NCI-H526 (cell line): ENCODE measurements at regions not wholly inside any gene's neighbourhood (a gene's known extent, or its start where the extent isn't known, plus 50 kb on each side); places are given as distances from the start of the nearest gene placed in this dataset.
"Not testable (repeated sequence)": the region's sequence is repeated elsewhere in the genome, so short reads cannot be mapped to it uniquely, and the experiment has no call there.

Experiments
- DNase-seq, 2 experiments: peaks; one replicate each; lab custom pipeline; 2025; lab: John Stamatoyannopoulos, UW

DNA sequence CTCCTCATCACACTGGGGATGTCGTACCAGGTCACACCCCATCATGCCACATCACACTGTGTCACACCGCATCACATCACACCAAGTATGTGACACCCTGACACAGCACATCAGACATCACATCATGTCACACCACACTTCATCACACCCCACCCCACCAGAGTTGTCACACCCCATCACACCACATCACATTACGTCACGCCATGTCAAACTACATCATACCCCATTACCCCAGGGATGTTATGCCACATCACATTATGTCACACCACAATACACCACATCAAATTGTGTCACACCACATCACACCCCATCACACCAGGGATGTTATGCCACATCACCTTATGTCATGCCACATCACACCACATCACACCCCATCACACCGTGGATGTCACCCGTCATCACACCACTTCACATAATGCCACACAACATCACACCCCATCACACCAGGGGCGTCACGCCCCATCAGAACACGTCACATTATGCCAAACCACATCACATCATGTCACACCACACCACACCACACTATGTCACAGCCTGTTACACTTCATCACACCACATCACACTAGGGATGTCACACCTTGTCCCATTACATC is 133.6 kb downstream of the TMEM121 start:
- no peak for DNase-seq

DNA sequence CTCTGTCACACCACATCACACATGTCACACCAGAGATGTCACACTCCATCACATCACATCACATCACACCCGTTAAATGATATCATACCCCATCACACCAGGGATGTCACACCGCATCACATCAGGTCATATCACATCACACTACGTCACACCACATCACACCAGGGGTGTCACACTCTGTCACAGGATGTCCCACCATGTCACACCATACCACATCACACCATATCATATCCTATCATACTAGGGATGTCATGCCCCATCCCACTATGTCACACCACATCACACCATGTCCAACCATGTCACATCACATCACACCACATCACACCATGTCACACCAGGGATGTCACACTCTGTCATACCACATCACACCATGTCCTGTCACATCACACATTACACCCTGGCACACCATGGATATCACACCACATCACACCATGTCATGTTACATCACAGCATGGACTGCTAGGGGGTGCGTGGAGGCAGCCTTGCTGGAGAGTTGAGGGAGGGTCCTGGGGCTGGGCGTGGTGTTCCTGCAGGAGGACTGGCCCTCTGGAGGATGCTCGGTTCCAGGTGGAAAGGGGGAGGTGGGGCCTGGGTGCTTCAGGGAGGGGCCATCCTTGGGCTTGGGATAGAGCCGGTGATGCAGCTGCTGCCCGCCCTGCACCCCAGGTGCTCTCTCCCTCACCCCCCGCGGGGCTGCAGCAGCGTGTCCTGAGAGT is 134.6 kb downstream of the TMEM121 start:
- no peak for DNase-seq

DNA sequence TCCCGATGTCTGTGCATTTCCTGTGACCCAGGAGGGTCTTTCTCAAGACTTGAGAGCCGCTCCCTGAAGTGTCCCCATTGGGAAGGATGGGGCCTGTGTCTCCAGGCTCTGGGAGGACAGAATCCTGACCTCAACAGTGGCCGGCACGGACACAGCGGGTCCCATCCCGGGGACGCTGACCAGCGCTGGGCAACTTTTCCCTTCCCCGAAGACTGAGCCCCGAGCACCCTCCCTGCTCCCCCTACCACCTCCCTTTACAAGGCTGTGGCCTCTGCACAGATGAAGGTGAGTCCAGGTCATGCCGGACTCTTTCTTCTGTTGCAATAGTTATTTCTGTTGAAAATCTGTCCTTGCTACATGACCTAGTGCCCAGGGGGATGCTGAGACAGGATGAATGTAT is 135.7 kb downstream of the TMEM121 start:
- not testable (repeated sequence) for DNase-seq

GRCh38 chr14:105662592-105662991 is 136.2 kb downstream of the TMEM121 start:
- DNase-seq = not testable (repeated sequence)

DNA sequence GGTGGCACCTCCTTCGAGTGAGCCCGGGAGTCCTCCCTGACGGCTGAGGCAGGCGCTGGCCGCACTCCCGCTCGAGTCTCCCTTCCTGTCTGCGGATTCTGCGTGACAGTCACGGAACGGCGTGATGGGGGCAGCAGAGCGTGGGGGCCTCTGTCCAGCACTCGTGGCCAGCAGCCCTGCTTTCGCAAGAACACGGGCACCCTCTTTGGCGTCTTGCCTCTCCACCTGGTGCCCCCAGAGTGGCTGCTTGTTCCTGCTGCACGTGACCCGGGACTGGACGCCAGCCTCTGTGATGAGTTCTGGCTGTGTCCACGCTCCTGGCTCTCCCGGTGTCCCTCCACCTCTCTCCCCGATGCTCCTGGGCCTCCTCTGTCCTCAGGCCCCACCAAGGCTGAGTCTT is 136.9 kb downstream of the TMEM121 start:
- not testable (repeated sequence) for DNase-seq

GRCh38 chr14:105663818-105664596 is 137.6 kb downstream of the TMEM121 start:
- not testable (repeated sequence) for DNase-seq

- no peak for DNase-seq
These were observed 138.3 kb downstream of the TMEM121 start for GRCh38 chr14:105664691-105665090.

- DNase-seq = no peak
These were observed 139.0 kb downstream of the TMEM121 start for GRCh38 chr14:105665247-105665950.

GRCh38 chr14:105665951-105666277 is 139.5 kb downstream of the TMEM121 start:
- no peak for DNase-seq

GRCh38 chr14:105666420-105666819 is 140.0 kb downstream of the TMEM121 start:
- no peak for DNase-seq

DNA sequence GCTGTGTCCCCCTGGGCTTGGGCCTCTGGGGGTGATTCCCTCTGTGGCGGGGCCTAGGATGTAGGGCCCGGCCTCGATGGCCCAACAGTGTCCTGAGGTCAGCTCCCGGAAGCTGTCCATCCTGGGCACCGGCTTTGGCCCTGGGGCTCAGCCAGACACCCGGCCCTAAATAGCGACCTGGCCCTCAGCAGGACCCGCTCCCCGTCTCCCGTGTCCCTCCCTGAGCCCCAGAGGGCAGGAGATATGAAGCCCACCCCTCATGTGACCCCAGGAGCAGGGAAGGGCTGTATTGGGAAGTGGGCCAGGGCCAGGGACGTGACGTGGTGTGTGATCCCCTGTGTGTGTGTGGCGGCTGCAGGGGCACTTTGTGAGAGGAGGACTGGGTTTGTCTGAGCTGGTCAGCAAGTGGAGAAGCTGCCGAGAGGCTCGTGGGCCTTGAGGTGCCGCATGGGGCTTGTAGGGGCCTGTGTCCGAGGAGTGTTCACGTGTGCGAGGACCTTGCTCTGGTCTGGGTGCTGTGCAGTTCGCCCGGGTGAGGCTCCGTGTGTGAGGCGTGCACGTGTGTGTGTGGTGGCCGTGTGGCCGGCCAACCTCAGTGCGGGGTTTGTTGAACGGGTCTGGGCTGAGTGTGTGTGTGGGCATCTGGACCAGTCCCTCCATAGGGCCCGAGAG is 140.7 kb downstream of the TMEM121 start:
- not testable (repeated sequence) for DNase-seq

- not testable (repeated sequence) for DNase-seq
These were observed 141.3 kb downstream of the TMEM121 start for GRCh38 chr14:105667663-105668020.

DNA sequence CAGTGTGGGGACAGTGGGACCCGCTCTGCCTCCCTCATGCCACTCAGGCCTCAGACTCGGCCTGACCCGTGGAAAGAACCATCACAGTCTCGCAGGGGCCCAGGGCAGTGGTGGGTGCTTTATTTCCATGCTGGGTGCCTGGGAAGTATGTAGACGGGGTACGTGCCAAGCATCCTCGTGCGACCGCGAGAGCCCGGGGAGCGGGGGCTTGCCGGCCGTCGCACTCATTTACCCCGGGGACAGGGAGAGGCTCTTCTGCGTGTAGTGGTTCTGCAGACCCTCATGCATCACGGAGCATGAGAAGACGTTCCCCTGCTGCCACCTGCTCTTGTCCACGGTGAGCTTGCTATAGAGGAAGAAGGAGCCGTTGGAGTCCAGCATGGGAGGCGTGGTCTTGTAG is 141.6 kb downstream of the TMEM121 start:
- not testable (repeated sequence) for DNase-seq

DNA sequence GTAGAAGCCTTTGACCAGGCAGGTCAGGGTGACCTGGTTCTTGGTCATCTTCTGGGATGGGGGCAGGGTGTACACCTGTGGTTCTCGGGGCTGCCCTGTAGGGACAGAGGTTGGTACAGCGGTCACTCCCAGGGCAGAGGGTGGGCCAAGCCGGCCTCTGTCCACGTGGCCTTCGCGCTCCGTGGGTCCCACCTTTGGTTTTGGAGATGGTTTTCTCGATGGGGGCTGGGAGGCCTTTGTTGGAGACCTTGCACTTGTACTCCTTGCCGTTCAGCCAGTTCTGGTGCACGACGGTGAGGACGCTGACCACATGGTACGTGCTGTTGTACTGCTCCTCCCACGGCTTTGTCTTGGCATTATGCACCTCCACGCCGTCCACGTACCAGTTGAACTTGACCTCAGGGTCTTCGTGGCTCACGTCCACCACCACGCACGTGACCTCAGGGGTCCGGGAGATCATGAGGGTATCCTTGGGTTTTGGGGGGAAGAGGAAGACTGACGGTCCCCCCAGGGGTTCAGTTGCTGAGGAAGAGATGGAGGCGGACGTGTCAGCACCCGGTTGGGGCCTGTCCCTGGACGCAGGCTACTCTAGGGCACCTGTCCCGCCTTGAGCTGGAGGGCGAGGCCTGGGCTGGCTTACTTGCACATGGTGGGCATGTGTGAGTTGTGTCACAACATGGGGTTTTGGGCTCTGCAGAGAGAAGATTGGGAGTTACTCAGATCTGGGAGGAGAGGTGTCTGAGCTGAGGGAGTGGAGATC is 142.3 kb downstream of the TMEM121 start:
- DNase-seq = not testable (repeated sequence)

GRCh38 chr14:105669231-105669610 is 142.8 kb downstream of the TMEM121 start:
- not testable (repeated sequence) for DNase-seq

DNA sequence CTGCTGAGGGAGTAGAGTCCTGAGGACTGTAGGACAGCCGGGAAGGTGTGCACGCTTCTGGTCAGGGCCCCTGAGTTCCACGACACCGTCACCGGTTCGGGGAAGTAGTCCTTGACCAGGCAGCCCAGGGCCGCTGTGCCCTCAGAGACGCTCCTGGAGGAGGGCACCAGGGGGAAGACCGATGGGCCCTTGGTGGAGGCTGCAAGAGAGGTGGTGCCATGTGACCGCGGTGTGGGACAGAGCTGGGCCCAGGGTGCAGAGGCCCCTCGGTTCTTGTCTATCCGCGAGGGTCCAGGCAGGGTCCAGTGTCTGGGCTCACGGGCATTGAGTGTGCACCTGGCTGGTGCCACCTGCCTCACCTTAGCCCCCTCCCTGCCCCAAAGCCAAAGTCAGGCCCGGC is 143.3 kb downstream of the TMEM121 start:
- DNase-seq = not testable (repeated sequence)

- DNase-seq = not testable (repeated sequence)
These were observed 146.2 kb downstream of the TMEM121 start for GRCh38 chr14:105672450-105673200.

DNA sequence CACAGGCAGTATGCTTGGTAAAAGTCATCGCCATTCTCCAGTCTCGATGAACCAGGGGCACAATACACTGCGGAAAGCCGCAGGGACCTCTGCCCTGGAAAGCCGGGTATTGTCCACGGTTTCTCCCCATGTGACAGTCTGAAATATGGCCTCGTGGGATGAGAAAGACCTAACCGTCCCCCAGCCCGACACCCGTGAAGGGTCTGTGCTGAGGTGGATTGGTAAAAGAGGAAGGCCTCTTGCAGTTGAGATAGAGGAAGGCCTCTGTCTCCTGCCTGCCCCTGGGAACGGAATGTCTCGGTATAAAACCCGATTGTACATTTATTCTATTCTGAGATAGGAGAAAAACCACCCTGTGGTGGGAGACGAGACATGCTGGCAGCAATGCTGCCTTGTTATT is 149.1 kb downstream of the TMEM121 start:
- DNase-seq = not testable (repeated sequence)

DNA sequence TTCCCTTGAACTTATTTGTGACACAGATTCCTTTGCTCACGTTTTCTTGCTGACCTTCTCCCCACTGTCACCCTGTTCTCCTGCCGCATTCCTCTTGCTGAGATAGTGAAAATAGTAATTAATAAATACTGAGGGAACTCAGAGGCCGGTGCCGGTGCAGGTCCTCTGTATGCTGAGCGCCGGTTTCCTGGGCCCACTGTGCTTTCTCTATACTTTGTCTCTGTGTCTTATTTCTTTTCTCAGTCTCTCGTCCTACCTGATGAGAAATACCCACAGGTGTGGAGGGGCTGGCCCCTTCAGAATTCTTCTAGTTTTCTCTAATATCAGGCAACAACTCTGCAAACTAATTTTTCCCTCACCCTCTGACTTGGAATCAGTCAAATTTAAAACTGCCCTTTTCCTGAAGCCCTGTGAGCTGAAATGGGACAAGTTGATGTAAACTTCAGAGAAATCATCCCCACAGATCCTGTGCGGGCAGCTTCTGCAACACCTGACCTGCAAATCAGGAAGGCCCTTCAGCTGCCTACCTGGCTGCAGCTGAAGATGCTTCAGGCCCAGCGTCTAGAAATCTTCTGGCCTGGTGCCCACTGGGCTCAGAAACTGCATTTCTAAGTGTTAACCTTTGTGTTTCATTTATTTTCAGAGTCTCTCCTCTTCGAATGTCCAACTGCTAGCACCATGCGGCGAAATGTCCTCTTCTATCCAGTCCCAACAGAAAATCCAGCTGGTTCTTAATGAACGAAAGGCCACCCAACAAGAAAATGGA is 149.7 kb downstream of the TMEM121 start:
- DNase-seq = not testable (repeated sequence)

- not testable (repeated sequence) for DNase-seq
These were observed 151.7 kb downstream of the TMEM121 start for GRCh38 chr14:105678057-105678456.
